Stimulated activated CD4-positive, alpha-beta T cell treated with anti-CD3 and anti-CD28 coated beads, TNF-alpha, amount 100 ng/mL, for 48 hours (primary cell): ENCODE measurements at regions not wholly inside any gene's neighbourhood (a gene's known extent, or its start where the extent isn't known, plus 50 kb on each side); places are given as distances from the start of the nearest gene placed in this dataset.
"Not testable (repeated sequence)": the region's sequence is repeated elsewhere in the genome, so short reads cannot be mapped to it uniquely, and the experiment has no call there.

Experiments
- DNase-seq, 3 donors: peaks; one replicate each; pipeline ENCODE4 v3.0.0-alpha.2; 2020; ENCODE audit warnings: low read depth in 3 of 3

DNA sequence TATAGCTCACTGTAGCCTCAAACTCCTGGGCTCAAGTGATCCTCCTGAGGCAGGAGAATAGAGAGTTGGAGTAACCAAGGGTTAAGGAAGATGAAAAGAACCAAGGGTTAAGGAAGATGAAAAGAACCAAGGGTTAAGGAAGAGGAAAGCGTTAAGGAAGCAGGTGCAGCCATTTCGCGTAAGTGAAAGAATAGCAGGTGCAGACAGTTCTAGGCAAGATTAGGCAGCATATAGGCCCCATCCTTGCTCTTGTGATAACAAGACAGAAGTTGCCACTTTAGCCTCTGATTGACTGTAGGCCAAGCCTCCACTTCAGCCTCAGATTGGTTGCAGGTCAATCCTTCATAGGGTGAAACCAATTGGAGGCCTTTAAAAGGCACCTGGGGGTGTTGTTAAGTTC is 677.4 kb downstream of the PDCD6IP start:
- DNase-seq = no peak

DNA sequence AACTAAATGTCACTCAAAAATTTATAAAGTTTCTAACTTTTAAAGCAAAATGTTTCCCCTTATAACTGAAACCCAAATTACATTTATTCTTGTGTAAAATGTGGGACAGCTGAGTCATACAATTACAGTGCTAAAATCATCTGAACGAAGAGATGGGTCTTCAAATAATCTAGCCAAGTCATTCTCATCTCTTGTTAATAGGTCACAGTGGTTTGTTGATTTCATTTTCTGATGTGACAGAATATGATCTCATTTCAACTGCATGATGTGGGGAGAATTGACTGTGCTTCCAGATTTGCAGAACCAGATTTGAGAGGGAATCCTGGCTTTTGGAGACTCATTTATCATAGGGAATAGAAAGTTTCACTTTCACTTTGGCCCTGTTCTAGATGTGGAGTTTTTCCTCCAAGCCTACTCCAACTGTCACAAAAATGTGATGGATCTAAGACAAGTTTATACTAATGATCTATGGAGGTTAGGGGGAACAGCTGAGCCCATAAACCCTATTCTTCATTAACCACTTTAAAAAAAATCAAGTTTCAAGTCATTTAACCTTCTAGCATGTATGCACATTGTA is 685.0 kb downstream of the PDCD6IP start:
- no peak for DNase-seq

DNA sequence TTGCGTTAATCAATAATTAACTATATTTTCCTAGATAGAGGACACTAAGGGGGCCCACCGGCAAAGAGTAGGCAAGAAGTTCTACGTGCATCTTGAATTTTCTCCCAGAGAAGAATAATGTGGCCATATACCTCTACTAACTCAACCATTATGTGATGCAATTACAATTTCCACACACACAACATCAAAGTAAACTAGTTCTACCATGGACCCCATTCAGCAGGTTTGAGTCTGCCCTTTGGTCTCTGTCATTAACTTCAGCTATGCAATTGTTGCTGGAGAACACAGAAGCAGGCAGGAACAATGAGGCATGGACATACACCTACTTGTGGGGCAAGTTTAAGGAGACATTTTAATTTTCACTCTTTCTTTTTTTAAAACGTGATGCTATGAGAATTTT is 705.9 kb downstream of the PDCD6IP start:
- no peak for DNase-seq

DNA sequence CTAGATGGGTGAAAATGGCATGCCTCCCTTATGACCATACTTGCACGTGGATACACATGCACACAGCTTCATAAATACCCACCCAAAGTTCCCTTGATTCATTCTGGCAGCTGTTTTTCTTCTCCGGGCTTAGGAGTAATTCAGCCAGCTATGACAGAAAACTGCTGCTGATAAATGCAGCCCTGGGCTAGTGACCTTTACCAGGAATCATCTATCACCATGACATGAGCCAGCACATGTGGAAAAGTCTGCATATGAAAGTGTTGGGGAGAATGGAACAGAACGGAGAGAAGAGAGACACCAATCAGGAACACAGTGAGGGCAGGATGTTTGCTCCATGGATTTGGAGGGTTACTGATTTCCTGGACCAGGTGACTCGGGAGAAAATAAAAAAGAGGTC is 706.3 kb downstream of the PDCD6IP start:
- no peak for DNase-seq

DNA sequence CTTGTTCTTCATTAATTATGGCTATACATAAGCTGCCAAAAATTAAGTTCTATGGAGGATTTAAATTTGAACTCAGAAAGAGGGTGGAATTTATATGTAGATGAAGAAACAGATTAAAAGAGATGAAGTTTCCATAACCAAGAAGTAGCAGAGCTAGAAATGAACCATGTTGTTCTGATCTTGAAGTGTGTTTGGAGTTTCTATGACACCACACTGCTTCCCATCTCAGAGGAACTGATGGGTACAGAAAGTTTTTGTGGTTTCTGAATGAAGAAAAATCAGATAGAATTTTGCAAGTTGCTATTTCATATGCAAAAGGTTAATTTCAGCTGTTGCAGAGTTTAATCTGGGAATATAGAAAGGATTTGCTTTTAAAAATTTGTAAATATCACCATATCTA is 710.3 kb downstream of the PDCD6IP start:
- no peak for DNase-seq

DNA sequence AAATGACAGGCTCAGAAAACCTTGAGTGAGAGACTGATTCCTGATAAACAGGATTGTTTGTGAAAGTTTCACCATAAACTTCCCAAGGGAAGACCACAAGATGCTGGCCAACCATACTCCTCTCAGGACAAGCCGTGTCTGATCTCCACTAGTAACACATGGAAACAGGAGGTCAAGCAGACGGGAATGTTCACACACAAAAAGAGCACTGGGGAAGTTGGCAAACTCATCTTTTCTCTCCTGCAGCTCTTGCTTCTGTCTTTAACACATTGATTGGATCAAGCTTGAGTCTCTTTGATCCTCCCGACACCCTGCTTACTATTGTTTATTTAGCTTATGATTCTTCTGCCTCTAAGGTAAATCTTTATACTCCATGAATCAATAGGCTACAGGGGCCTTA is 713.5 kb downstream of the PDCD6IP start:
- DNase-seq = no peak

DNA sequence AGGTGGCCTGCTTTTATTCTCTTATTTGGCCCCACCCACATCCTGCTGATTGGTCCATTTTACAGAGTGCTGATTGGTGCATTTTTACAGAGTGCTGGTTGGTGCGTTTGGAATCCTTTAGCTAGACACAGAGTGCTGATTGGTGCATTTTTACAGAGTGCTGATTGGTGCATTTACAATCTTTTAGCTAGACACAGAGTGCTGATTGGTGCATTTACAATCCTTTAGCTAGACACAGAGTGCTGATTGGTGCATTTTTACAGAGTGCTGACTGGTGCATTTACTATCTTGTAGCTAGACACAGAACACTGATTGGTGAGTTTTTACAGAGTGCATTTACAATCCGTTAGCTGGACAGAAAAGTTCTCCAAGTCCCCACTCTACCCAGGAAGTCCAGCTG is 720.6 kb downstream of the PDCD6IP start:
- not testable (repeated sequence) for DNase-seq

DNA sequence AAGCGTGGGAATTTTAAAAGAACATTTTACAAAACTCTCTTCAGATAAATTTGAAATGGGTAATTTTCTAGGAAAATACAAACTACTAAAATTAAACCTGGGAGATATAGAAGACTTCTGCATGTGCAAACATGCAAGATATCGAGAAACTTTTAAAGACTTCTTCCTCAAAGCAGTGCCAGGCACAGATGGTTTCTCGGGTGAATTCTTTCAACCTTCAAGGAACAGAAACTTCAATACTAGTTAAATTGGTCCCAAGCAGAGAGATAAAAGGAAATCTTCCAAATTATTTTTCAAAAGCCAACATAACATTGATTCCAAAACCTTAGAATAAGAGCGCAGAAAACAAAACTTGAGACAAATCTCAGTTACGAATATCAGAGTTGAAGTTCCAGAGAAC is 732.7 kb downstream of the PDCD6IP start:
- no peak for DNase-seq

DNA sequence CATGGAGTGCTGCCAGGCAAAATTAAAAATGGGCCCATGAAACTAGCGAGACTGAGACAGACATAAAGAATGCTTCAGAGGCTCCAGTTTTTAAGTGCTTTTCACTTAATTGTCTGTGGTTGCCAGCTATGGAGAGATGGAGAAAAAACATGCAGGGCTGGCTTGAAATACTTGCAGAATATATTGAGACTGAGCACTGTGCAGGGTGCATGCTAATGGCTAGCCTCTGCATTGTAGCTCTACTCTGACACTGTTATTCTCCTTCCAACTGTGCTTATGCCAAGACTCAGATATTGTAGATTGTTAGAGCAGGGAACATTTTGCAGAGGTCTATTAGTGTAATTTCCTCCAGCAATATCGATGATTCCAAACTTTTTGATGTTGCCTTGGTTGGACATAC is 735.0 kb downstream of the PDCD6IP start:
- DNase-seq = no peak

DNA sequence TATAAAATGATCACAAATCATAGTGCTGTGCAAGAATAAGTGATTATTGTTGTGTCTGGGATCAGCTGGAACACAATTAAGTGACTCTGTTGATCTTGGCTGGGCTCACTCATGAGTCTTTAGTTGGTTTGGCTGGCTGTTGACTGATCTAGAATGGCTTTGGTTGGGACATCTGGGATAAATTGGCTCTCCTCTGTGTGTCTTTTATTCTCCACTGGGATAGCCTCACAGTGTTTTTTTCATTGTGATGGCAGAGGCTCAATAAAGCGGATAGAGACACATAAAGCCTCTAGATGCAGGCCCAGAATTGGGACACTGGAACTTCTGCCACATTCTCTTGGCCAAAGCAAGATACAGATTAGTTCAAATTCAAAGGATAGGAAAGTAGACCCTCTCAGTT is 735.6 kb downstream of the PDCD6IP start:
- no peak for DNase-seq

DNA sequence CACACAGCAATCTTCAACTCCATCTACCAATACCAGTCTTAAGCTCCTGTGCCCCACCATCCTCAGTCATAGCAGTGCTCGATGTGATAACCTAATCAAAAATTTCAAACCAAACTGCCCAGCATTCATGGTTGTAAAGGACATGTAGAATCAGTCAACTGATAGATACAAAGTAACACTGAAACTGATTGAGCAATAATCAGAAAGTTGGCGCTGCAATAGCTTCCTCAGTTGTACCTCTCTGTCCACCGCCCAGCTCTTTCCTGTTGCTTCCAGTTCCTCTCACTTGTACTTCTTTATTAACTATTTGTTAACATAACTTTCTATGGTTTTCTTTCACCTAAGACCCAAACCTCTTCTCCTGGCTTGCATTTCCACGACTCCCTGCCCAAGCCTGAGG is 745.7 kb downstream of the PDCD6IP start:
- no peak for DNase-seq

DNA sequence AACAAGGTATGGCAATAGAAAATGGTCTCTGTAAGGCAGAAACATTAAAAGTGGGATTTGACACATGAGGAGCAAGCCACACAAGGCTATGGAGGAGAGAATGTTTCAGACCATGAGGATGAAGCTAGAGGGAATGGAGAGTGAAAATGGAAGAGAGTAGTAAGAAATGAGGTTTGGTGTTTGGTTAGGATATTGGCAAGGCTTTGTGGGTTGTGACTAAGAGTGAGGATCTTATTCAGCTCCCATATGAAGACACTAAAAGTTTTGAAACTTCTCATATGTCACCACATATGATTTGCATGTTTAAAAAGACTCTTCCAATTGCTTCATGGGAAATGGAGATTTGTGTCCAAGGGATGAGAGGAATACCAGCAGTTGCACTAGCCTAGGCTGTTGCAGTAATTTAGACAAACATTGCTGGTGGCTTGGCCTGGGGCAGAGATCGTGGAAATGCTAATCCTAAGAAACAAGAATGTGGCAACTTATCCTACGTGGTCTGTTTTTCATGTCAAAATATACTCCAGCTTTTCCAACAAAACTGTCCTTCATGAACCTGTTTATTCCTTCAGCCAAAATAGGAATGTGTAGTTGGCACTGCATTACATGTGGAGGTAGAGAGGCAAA is 749.0 kb downstream of the PDCD6IP start:
- DNase-seq = no peak

DNA sequence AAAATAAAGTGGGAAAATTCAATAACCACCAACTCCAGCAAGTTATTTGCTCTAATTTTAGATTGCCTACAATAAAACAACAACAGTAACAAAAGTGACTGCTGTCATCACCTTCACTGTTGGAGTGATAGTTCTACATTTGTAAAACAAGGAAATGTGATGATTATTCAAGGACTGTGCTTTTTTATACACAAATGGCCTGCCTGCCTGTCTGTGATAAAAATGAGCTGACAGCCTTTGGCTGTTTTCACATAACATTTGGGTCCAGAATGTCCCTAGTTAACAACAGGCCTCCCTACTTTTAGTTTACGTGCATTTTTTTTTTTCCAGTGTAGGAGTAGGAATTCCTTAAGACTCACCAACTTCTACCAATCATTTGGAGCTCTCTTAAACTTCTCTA is 768.8 kb downstream of the PDCD6IP start:
- DNase-seq = no peak

DNA sequence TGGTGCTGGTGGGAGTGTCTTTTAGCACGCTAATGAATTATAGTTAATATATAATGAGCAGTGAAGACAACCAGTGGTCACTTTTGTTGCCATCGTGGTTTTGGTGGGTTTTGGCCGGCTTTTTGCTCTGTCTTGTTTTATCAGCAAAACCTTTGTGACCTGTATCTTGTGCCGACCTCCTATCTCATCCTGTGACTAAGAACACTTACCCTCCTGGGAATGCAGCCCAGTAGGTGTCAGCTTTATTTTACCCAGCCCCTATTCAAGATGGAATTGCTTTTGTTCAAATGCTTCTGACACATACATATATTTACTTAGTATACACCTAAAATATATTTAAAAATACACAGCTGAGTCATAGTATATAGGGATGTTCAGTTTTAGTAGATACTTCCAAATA is 770.3 kb downstream of the PDCD6IP start:
- DNase-seq = no peak

DNA sequence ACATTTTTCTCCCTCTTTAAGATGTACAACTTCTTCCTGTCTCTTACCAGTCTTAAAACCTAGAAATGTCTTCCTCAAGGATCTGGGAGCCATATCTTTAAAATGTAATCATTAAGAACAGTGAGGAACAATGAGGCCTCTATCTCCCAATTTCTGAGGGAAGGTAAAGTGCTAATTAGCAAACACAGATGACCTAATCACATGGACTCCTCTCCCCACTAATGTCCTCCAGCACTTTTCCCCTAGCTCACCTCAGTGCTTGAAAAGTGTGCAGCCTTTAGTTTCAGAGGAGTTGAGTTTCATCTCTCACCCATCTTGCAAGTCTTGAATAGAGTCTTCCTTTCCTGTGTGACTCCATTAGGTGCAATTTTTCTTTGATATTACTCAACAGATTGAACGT is 771.0 kb downstream of the PDCD6IP start:
- no peak for DNase-seq

DNA sequence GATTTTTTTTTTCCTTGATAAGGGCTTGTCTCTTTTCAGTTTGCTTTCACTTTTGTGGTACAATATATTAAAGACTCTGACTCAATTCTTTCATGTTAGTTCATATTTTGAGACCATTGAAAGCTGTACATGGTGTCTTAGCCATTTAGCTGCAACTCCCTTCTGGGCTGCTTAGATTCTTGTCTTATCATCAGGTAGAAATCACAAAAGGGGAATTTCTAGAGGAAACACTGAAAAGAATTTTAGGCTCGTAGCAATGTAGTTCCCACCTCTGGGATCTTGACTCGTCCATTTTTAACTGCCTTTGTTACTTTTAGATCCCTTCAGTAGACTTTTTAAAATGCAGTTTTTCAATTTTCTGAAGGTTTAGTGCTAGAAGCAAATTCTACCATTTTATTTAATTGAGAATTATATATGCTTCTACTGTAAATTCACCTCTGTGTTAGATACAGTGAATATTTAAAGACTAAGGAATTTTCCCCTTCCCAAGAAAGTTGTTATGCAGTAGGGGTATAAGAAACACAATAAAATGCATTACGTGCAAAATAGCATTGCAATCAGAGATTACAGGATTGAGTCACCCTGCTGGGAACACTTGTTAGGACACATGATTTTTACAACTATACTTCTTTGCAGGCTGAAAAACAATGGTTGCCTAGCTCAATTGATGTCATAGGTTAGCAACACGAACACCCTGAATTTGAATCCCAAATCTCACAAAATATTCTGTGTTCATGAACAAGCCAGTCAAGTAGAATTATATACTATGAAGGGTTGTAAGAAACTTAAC is 772.7 kb downstream of the PDCD6IP start:
- DNase-seq = no peak

DNA sequence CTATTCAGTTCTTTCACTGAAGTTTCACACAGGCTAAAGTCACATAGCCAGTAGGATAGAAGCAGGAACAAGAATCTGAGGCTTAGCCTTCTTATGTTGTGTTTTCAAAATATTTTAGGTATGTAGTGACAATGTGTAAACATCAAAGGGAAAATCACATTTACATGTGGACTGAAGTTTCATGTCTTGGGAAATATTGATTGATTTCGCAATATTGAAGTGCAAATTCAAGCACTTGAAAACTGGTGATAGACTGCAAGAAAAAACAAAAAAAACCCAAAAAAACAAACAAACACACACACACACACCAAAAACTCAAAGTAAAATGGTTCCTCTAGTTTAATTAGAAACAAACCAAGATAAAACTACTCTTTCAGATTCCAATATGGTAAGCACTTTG is 773.3 kb downstream of the PDCD6IP start:
- DNase-seq = no peak

DNA sequence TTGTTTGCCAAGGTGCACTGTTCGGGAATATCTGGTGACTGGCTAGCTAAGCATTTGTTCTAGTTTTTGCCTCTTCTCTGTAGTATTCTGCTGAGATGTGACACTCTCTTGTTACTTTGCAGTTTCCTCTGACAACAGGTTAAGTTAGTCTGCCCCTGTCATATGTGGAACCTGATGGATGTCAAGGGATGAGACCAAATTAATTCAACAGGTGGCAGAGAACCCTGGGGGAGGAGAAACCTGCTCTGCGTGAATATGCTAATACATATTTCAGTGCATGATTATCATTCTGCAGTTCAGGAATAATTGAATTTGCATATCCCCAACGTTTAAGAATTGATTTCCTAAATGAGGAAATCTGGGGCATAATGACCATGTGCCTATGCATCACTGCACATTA is 777.3 kb downstream of the PDCD6IP start:
- DNase-seq = no peak

DNA sequence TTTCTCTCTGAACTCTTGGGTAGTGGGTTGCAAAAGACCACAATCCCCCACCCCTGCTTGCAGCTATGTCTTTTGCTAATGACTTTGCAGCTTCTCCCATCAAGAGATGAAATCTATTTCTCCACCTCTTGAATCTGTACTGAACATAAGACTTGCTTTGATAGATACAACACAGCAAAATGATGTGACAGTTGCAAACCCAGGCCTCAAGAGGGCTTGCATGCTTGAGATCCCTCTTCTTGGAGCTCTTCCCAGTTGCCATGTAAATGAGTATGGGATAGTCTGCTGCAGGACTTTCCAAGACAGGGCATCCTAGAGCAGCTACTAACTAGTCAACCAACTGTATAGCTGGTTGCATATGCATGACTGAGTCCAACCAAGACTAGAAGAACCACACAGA is 783.6 kb downstream of the PDCD6IP start:
- no peak for DNase-seq

DNA sequence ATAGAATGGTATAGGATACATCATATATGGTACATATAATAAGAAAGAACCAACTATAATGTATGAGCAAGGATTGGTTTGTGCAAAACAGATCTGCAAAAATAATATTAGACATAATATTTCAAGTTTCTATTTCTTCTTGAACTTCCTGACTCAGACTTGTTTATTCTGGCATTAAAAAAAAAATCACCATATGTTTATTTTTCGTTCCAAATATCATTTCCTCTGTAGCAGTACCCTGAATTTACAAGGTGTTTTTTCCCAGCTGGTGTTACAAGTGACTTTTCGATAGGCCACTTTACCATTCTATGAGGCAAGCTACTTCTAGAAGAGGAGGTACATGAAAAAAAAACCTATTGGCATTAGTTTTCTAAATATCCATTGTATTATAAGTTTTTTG is 785.0 kb downstream of the PDCD6IP start:
- no peak for DNase-seq

DNA sequence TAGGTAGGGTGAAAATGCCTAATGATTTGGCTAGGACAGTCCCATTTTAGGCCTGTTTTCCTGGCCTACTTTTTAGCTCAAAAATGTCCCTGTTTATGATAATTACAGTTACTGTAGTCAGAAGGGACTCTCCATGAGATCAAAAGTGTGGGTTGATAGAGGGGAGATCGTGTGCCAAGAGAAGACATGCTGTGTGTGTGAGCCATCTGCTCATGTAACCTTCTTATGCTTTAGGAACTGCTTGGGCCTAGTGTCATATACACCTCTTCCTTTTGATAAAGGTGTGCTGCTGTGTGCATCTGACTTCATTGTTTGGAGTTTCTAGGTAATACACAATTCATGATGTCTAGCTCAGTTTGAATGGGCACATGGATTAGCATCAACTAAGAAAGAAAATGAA is 786.5 kb downstream of the PDCD6IP start:
- no peak for DNase-seq

DNA sequence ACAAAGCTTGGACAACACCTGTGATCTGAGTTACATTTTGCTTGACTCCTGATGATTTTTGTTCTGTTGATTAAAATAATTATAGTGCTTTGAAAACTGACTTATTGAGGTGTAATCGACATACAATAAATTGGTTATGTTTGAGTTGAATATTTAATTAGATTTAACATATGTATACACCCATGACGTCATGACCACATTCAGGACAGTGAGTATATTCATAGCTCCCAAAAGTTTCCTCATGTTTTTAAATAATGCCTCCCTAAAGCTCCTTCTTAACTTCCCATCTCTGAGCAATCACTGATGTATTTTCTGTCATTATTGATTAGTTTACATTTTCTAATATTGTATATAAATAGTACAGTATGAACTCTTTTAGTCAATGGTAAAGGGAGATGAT is 801.2 kb downstream of the PDCD6IP start:
- no peak for DNase-seq

DNA sequence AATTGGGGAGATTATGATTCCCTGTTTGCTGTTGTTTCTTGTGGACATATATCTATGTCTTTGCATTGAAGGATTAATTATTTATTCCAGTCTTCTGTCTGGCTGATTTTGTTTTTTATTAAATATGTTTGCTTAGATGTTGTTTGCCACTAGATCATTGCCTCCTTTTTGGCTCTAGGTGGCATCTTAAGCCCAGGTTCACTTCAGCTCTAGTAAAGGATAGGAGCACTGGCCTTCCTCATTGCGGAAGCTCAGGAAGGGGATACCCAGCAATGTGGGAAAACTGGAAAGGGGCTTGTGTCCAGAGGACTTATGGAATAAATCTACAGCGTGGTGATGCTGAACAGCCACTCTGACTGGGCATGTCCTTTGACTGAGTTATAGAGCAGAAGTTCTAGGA is 821.6 kb downstream of the PDCD6IP start:
- DNase-seq = no peak
